SK-N-SH (cell line): ENCODE measurements at regions not wholly inside any gene's neighbourhood (a gene's known extent, or its start where the extent isn't known, plus 50 kb on each side); places are given as distances from the start of the nearest gene placed in this dataset.

Source experiments
- CTCF ChIA-PET: fragments of 300-600, 350-600 bp; formaldehyde crosslinking; extraction: SDS; loops from one replicate; lab custom pipeline; 2021; lab: Yijun Ruan, JAX
- POLR2A ChIA-PET: fragments of 350-600 bp; sonication (Branson Sonifier 250); formaldehyde crosslinking; extraction: SDS; loops from one replicate; lab custom pipeline; 2020; ENCODE audit warnings: antibody characterized with exemption, inconsistent platforms; lab: Yijun Ruan, JAX
- DNase-seq: peaks from one replicate; pipeline ENCODE4 v3.0.0; 2012
- H2AFZ ChIP-seq: fragments of 200-600 bp; sonication (generic); 2 replicates; pipeline ENCODE4 v1.8.1; 2016; ENCODE audit warnings: antibody characterized with exemption, mild to moderate bottlenecking, low read depth
- H3F3A ChIP-seq: fragments of 200-600 bp; sonication (generic); replicated peaks from 2 replicates; pipeline ENCODE3; 2016; ENCODE audit warnings: antibody characterized with exemption, mild to moderate bottlenecking; ENCODE audit not compliant: insufficient read depth
- H3K27ac ChIP-seq, 2 experiments: fragments of 200-500 bp in 1 of 2; fragments of 200-600 bp in 1 of 2; sonication (Bioruptor generic) in 1 of 2; sonication (generic), shearing (Covaris generic) in 1 of 2; 2 replicates each; pipeline versions ENCODE4 v1.5.1 to v1.6.1; 2014 to 2016; ENCODE audit warnings: low read depth in 2 of 2, inconsistent platforms in 1 of 2, low read length in 1 of 2, mild to moderate bottlenecking in 1 of 2, mixed read lengths in 1 of 2
- H3K27me3 ChIP-seq: fragments of 200-600 bp; sonication (generic), shearing (Covaris generic); 2 replicates; pipeline ENCODE4 v1.6.1; 2016; ENCODE audit warnings: mixed run types; ENCODE audit not compliant: insufficient read depth
- H3K36me3 ChIP-seq, 2 experiments: fragments of 200-500 bp in 1 of 2; fragments of 200-600 bp in 1 of 2; sonication (Bioruptor generic) in 1 of 2; sonication (generic) in 1 of 2; replicated peaks in 1 of 2; 2 replicates each; pipeline versions ENCODE3 to v1.5.1; 2014 to 2016; ENCODE audit warnings: low read length in 1 of 2, mild to moderate bottlenecking in 1 of 2; ENCODE audit not compliant: insufficient read depth in 2 of 2, control insufficient read depth in 1 of 2
- H3K4me1 ChIP-seq, 2 experiments: fragments of 200-500 bp in 1 of 2; fragments of 200-600 bp in 1 of 2; sonication (Bioruptor generic) in 1 of 2; sonication (generic), shearing (Covaris generic) in 1 of 2; 2 replicates each; pipeline versions ENCODE4 v1.5.1 to v1.6.1; 2014 to 2016; ENCODE audit warnings: low read depth in 1 of 2, low read length in 1 of 2, mixed run types in 1 of 2; ENCODE audit not compliant: insufficient read depth in 2 of 2, control insufficient read depth in 1 of 2
- H3K4me2 ChIP-seq: fragments of 200-600 bp; sonication (generic), shearing (Covaris generic); 2 replicates; pipeline ENCODE4 v1.6.1; 2017; ENCODE audit warnings: mixed run types
- H3K4me3 ChIP-seq, 2 experiments: fragments of 200-500 bp in 1 of 2; fragments of 200-600 bp in 1 of 2; sonication (Bioruptor generic) in 1 of 2; sonication (generic), shearing (Covaris generic) in 1 of 2; 2 replicates each; pipeline versions ENCODE4 v1.5.1 to v1.8.1; 2014 to 2016; ENCODE audit warnings: low read depth in 2 of 2, inconsistent platforms in 1 of 2, low read length in 1 of 2, mild to moderate bottlenecking in 1 of 2, mixed read lengths in 1 of 2, moderate library complexity in 1 of 2
- H3K79me2 ChIP-seq: fragments of 200-600 bp; sonication (generic); 2 replicates; pipeline ENCODE4 v1.8.1; 2017; ENCODE audit warnings: mild to moderate bottlenecking; ENCODE audit not compliant: insufficient read depth
- H3K9ac ChIP-seq: fragments of 200-600 bp; sonication (generic); 2 replicates; pipeline ENCODE4 v1.6.1; 2017; ENCODE audit warnings: mixed run types
- H3K9me2 ChIP-seq: fragments of 200-600 bp; sonication (generic); 2 replicates; pipeline ENCODE4 v1.6.1; 2017; ENCODE audit warnings: mixed run types
- H3K9me3 ChIP-seq: fragments of 200-600 bp; sonication (generic); 2 replicates; pipeline ENCODE4 v1.6.1; 2017; ENCODE audit warnings: mixed run types, mild to moderate bottlenecking, moderate library complexity
- H4K20me1 ChIP-seq: fragments of 200-600 bp; sonication (generic); 2 replicates; pipeline ENCODE4 v1.6.1; 2017; ENCODE audit warnings: mild to moderate bottlenecking, mixed run types; ENCODE audit not compliant: insufficient read depth
- EP300 ChIP-seq, 2 experiments: IDR thresholded peaks; 2 replicates each; pipeline versions ENCODE4 v1.4.0 to v1.6.1; 2012; ENCODE audit warnings: borderline replicate concordance in 1 of 2, low read depth in 1 of 2, low read length in 1 of 2
- FOSL2 ChIP-seq: IDR thresholded peaks from 2 replicates; pipeline ENCODE4 v1.4.0; 2012; ENCODE audit warnings: low read depth, mild to moderate bottlenecking, moderate library complexity, borderline replicate concordance
- GABPA ChIP-seq: IDR thresholded peaks from 2 replicates; pipeline ENCODE4 v1.4.0; 2012; ENCODE audit warnings: low read depth, mild to moderate bottlenecking
- GATA2 ChIP-seq: sonication (generic); formaldehyde crosslinking; IDR thresholded peaks from 2 replicates; pipeline ENCODE4 v1.5.0; 2020; ENCODE audit warnings: mild to moderate bottlenecking, missing genetic modification reagents
- JUND ChIP-seq: IDR thresholded peaks from 2 replicates; pipeline ENCODE4 v1.4.0; 2012
- MEF2A ChIP-seq: IDR thresholded peaks from 2 replicates; pipeline ENCODE4 v1.4.0; 2012; ENCODE audit warnings: low read depth, borderline replicate concordance
- MXI1 ChIP-seq: IDR thresholded peaks from 2 replicates; pipeline ENCODE4 v1.6.1; 2012; ENCODE audit warnings: mild to moderate bottlenecking, low read depth, low read length, improper control_type of control experiment
- NFIC ChIP-seq: IDR thresholded peaks from 2 replicates; pipeline ENCODE4 v1.4.0; 2012; ENCODE audit warnings: borderline replicate concordance
- POLR2AphosphoS5 ChIP-seq: IDR thresholded peaks from 2 replicates; pipeline ENCODE4 v1.6.1; 2012; ENCODE audit warnings: low read depth, low read length
- RFX5 ChIP-seq: IDR thresholded peaks from 2 replicates; pipeline ENCODE4 v1.6.1; 2012; ENCODE audit warnings: mild to moderate bottlenecking, improper control_type of control experiment, low read length
- RXRA ChIP-seq: IDR thresholded peaks from 2 replicates; pipeline ENCODE4 v1.4.0; 2012; ENCODE audit warnings: low read depth, mild to moderate bottlenecking, borderline replicate concordance
- TCF12 ChIP-seq: IDR thresholded peaks from 2 replicates; pipeline ENCODE4 v1.4.0; 2012
- TEAD4 ChIP-seq: IDR thresholded peaks from 2 replicates; pipeline ENCODE4 v1.4.0; 2012; ENCODE audit warnings: mild to moderate bottlenecking, borderline replicate concordance; ENCODE audit not compliant: insufficient read depth
- YY1 ChIP-seq: IDR thresholded peaks from 2 replicates; pipeline ENCODE4 v1.4.0; 2012; ENCODE audit warnings: low read depth, mild to moderate bottlenecking
- WGBS: methylation state at CpG from one replicate; pipeline ENCODE4 v1.1.6; 2017; ENCODE audit warnings: low lambda C conversion rate; 5-methylcytosine and 5-hydroxymethylcytosine counted together
- TF ChIP-seq, protein P1 (sequence below): fragments of 150-350 bp; IDR thresholded peaks from 2 replicates; pipeline ENCODE4 v1.6.1; 2016; ENCODE audit warnings: mild to moderate bottlenecking, low read depth, low read length
- TF ChIP-seq, protein P2 (sequence below): IDR thresholded peaks from 2 replicates; pipeline ENCODE4; 2012

DNA sequence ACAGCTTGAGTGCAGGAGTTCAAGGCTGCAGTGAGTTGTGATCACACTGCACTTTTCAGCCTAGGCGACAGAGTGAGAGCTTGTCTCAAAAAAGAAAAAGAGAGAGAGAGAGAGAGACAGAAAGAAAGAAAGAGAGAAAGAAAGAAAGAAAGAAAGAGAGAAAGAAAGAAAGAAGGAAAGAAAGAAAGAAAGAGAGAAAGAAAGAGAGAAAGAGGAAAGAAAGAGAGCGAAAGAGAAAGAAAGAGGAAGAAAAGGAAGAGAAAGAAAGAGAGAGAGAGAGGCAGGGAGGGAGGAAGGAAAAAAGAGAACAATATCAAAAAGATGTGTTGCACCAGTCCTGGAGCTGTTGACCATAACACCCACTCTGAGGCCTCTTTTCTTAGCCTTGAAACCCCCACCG is 89.8 kb upstream of the MBOAT2 start:
- Histone ChIP-seq H3K4me2 (no peak overlapping the region), H3K4me3 (no peak overlapping the region), H2AFZ (peak overlapping the region; percentile 27; the same call in 1 of the 2 replicates), H3K4me1 (peaks cover 0 to 4% of the 10 kb centered on the region in 2 experiments; a peak in 1 of 4 replicates), H4K20me1 (no peaks in the 10 kb centered on the region), H3K9me2 (no peaks in the 10 kb centered on the region), H3K27ac (no peak overlapping the region), H3F3A (peaks cover 27% of the 10 kb centered on the region), H3K9me3 (no peaks in the 10 kb centered on the region), H3K27me3 (no peaks in the 10 kb centered on the region), H3K36me3 (no peaks in the 10 kb centered on the region), H3K79me2 (no peaks in the 10 kb centered on the region), H3K9ac (no peak overlapping the region)
- TF ChIP-seq FOSL2 = no peak
- WGBS = 95% methylated on average over 3 of the region's 3 CpGs
- ChIA-PET CTCF (interaction anchor here (0.7 to 1.3 kb wide), 3 partner anchors 17 to 38 kb away, joined by 3 read pairs; no protein-coding TSS in a partner anchor), POLR2A (no interaction called here)
- DNase-seq = no peak

DNA sequence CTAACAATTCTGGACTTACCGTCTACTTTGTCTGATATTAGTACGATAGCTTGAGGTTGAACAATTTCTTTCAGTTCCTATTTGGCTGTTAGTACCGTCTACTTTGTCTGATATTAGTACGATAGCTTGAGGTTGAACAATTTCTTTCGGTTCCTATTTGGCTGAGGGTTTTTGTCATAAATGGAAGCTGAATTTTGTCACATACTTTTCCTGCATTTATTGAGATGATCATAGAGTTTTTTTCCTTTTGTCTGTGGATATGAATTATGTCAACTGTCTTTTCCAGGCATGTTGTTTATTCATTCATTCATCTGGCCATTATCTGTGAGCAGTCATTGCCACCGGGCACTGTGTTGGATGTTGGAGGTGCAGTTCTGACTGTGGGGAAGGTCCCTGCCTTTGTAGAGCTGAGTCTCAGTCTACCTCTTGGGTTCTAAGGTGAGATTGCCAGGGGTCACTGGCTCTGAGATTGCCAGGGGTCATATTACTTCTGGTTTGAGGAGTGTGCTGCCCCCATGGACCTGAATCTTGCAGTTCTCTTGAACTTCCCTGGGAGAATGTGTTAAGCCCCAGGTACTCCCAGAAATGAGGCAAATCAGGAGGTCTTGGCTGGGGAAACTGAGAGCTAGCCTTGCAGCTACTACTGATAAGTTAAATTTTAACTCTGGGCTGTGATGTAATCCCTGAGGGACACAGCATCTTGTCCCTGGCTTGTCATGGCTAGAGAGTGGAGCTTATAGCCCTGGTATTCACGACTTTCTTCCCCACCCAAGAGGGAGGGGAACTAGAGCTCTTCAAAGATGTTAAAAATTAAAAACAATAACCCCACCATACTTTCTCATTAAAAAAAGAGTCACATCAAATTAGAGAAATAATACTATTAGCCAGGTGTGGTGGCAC is 89.1 kb upstream of the MBOAT2 start:
- POLR2A ChIA-PET = no interaction called here
- Histone ChIP-seq H3K4me1 (peaks cover 0 to 9% of the 10 kb centered on the region in 2 experiments; a peak in 2 of 4 replicates), H3K4me3 (no peak overlapping the region), H4K20me1 (no peaks in the 10 kb centered on the region)
- TF ChIP-seq, protein P1, sequence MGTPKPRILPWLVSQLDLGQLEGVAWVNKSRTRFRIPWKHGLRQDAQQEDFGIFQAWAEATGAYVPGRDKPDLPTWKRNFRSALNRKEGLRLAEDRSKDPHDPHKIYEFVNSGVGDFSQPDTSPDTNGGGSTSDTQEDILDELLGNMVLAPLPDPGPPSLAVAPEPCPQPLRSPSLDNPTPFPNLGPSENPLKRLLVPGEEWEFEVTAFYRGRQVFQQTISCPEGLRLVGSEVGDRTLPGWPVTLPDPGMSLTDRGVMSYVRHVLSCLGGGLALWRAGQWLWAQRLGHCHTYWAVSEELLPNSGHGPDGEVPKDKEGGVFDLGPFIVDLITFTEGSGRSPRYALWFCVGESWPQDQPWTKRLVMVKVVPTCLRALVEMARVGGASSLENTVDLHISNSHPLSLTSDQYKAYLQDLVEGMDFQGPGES = no peak
- no peak for TF ChIP-seq MXI1
- TF ChIP-seq, all 33 proteins: peak for 0
- H3K9ac ChIP-seq = no peak overlapping the region
- no peaks in the 10 kb centered on the region for H3K36me3 ChIP-seq
- H3K9me2 ChIP-seq = no peaks in the 10 kb centered on the region
- peak overlapping the region; percentile 27 for H2AFZ ChIP-seq
- H3K27ac ChIP-seq = peak overlapping the region in 1 of 2 experiments; percentile 50; a peak in 2 of 4 replicates
- H3K79me2 ChIP-seq = no peaks in the 10 kb centered on the region
- DNase-seq = no peak
- peaks cover 34% of the 10 kb centered on the region for H3F3A ChIP-seq
- H3K4me2 ChIP-seq = no peak overlapping the region
- no peaks in the 10 kb centered on the region for H3K9me3 ChIP-seq
- no peaks in the 10 kb centered on the region for H3K27me3 ChIP-seq
- CTCF ChIA-PET = interaction anchor here (0.7 to 1.4 kb wide), 6 partner anchors 8 to 50 kb away, joined by 3 to 4 read pairs (median 3); no protein-coding TSS in a partner anchor
- 75% methylated on average over 7 of the region's 7 CpGs for WGBS

DNA sequence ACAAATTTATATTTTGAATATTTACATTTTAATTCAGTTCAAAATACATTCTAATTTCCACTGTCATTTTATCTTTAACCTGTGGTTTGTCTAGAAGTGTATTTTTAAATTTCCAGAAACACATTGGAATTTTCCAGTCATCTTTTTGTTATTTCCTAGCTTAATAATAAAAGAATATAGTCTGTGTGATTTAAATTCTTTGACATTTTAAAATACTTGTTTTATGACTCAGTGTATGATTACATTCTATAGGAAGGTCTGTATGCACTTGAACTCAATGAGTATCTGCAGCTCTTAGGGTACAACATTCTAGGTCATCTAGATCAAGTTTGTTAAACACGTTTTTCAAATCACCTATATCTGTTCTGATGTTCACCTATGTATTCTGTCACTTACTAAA is 88.3 kb upstream of the MBOAT2 start:
- no peaks in the 10 kb centered on the region for H3K36me3 ChIP-seq
- no peak overlapping the region for H3K4me3 ChIP-seq
- no peak overlapping the region for H2AFZ ChIP-seq
- peaks cover 43% of the 10 kb centered on the region for H3F3A ChIP-seq
- no peaks in the 10 kb centered on the region for H3K9me2 ChIP-seq
- H4K20me1 ChIP-seq = no peaks in the 10 kb centered on the region
- CTCF ChIA-PET = interaction anchor here (0.8 to 1.4 kb wide), 3 partner anchors 8 to 51 kb away, joined by 3 to 4 read pairs (median 3); no protein-coding TSS in a partner anchor
- no peak overlapping the region for H3K9ac ChIP-seq
- 14% methylated on average over 1 of the region's 1 CpG for WGBS
- H3K27ac ChIP-seq = peak overlapping the region in 1 of 2 experiments; percentile 50; a peak in 2 of 4 replicates
- no peak for DNase-seq
- H3K79me2 ChIP-seq = no peaks in the 10 kb centered on the region
- H3K27me3 ChIP-seq = no peaks in the 10 kb centered on the region
- H3K4me1 ChIP-seq = peaks cover 0 to 17% of the 10 kb centered on the region in 2 experiments; a peak in 2 of 4 replicates
- POLR2A ChIA-PET = no interaction called here
- TF ChIP-seq POLR2AphosphoS5 = no peak
- TF ChIP-seq YY1 = no peak
- TF ChIP-seq RXRA = peak; percentile 74
- TF ChIP-seq TCF12 = peak; percentile 76
- TF ChIP-seq GATA2 (CRISPR knock-in tag) = no peak
- peak; percentile 82 for TF ChIP-seq FOSL2
- TF ChIP-seq, protein P2, sequence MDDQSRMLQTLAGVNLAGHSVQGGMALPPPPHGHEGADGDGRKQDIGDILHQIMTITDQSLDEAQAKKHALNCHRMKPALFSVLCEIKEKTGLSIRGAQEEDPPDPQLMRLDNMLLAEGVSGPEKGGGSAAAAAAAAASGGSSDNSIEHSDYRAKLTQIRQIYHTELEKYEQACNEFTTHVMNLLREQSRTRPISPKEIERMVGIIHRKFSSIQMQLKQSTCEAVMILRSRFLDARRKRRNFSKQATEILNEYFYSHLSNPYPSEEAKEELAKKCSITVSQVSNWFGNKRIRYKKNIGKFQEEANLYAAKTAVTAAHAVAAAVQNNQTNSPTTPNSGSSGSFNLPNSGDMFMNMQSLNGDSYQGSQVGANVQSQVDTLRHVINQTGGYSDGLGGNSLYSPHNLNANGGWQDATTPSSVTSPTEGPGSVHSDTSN = peak; percentile 33; the same call in 1 of the 2 replicates
- TF ChIP-seq MEF2A = 0 out of 2 replicates have a peak, but pooled peaks have one; percentile 56
- peak; percentile 87 for TF ChIP-seq JUND
- TF ChIP-seq TEAD4 = peak; percentile 90
- no peak for TF ChIP-seq GABPA
- peak in 1 of 2 experiments; percentile 84; a peak in 2 of 4 replicates for TF ChIP-seq EP300 (IDR thresholded peaks at IDR 0.05; ENCODE audit: borderline replicate concordance in 1 of 2, low read depth in 1 of 2, low read length in 1 of 2)
- TF ChIP-seq RFX5 = no peak
- TF ChIP-seq NFIC = peak; percentile 27; the same call in 1 of the 2 replicates
- TF ChIP-seq, all 33 proteins: peak for 9
- Histone ChIP-seq H3K9me3 (no peaks in the 10 kb centered on the region), H3K4me2 (no peak overlapping the region)
